Ovary (tissue), 3 donors: ENCODE measurements at regions not wholly inside any gene's neighbourhood (a gene's known extent, or its start where the extent isn't known, plus 50 kb on each side); places are given as distances from the start of the nearest gene placed in this dataset.

Experiments used
- CTCF ChIP-seq, 3 donors: fragments of 450-650 bp in 2 of 3; fragments of 200-600 bp in 1 of 3; IDR thresholded peaks; one replicate each; pipeline versions ENCODE4 v1.5.1 to v1.8.0; 2016 to 2022; ENCODE audit warnings: antibody characterized with exemption in 3 of 3, mild to moderate bottlenecking in 1 of 3
- EP300 ChIP-seq: sonication (generic); formaldehyde crosslinking; IDR thresholded peaks from one replicate; pipeline ENCODE4 v1.6.1; 2017; ENCODE audit warnings: antibody characterized with exemption
- POLR2A ChIP-seq: fragments of 450-650 bp; IDR thresholded peaks from one replicate; pipeline ENCODE4 v1.6.1; 2017; ENCODE audit warnings: antibody characterized with exemption, mild to moderate bottlenecking, moderate library complexity
- donor health status: DM: no; HTN: no; CAD: no.

- TF ChIP-seq CTCF (IDR thresholded peaks at IDR 0.05) (no peak), POLR2A (no peak), EP300 (no peak)
Observed at GRCh38 chr4:13710246-13710885, 82.8 kb upstream of the BOD1L1 start.
